ENCODE measurements at regions not wholly inside any gene's neighbourhood (a gene's known extent, or its start where the extent isn't known, plus 50 kb on each side); places are given as distances from the start of the nearest gene placed in this dataset.

DNA sequence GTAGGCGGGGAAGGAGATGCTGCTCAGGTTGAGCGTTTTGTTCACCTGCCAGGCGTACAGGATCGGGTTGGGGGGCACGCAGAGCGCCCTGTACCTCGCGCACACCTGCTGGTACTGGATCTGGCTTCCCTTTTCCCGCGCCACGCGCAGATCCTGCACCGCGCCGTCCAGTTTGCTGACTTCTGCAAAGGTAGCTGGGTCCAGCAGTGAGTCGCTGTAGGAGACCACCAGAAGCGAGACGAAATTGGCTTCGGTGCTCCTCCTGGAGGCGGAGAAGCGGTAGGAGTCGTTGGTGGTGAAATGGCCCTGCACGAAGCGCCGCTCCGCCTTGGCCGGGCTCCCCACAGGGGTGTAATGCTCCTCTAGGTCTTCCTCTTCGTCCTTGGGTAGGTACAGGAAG is 90.7 kb upstream of the RAB18 start:
- H3K36me3 ChIP-seq: no peaks in the 10 kb centered on the region
- TF ChIP-seq, protein P1, sequence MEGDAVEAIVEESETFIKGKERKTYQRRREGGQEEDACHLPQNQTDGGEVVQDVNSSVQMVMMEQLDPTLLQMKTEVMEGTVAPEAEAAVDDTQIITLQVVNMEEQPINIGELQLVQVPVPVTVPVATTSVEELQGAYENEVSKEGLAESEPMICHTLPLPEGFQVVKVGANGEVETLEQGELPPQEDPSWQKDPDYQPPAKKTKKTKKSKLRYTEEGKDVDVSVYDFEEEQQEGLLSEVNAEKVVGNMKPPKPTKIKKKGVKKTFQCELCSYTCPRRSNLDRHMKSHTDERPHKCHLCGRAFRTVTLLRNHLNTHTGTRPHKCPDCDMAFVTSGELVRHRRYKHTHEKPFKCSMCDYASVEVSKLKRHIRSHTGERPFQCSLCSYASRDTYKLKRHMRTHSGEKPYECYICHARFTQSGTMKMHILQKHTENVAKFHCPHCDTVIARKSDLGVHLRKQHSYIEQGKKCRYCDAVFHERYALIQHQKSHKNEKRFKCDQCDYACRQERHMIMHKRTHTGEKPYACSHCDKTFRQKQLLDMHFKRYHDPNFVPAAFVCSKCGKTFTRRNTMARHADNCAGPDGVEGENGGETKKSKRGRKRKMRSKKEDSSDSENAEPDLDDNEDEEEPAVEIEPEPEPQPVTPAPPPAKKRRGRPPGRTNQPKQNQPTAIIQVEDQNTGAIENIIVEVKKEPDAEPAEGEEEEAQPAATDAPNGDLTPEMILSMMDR (IDR thresholded peaks at IDR 0.05): no peak
- H3K4me1 ChIP-seq: no peaks in the 10 kb centered on the region
- H3K4me3 ChIP-seq: no peak overlapping the region
- ATAC-seq (no peak), DNase-seq (no peak)
- no peak overlapping the region for H3K27ac ChIP-seq
- peaks cover 14% of the 10 kb centered on the region for H3K27me3 ChIP-seq (ENCODE audit: low read depth)
- no peaks in the 10 kb centered on the region for H3K9me3 ChIP-seq
- intact Hi-C loops (cut with DNase I): no loop called here

DNA sequence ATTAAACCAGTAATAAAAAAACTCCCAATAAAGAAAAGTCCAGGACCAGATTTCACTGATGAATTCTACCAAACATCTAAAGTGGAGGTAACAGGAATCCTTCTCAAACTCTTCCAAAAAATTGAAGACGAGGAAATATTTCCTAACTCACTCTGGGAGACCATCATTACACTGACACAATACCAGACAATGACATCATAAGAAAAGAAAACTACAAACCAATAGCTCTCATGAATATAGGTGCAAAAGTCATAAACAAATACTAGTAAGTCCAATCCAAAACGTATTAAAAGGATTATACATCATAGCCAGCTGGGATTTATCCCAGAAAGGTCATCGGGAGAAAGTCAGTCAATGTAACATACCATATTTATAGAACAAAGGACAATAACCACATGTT is 94.0 kb upstream of the RAB18 start:
- H3K27me3 ChIP-seq (ENCODE audit: low read depth): peaks cover 14% of the 10 kb centered on the region
- no peaks in the 10 kb centered on the region for H3K36me3 ChIP-seq
- ATAC-seq: no peak
- no peaks in the 10 kb centered on the region for H3K9me3 ChIP-seq
- H3K4me3 ChIP-seq: no peak overlapping the region
- H3K27ac ChIP-seq: no peak overlapping the region
- DNase-seq: no peak
- intact Hi-C loops (cut with DNase I): no loop called here
- H3K4me1 ChIP-seq: no peaks in the 10 kb centered on the region
- TF ChIP-seq, protein P1 (IDR thresholded peaks at IDR 0.05): no peak

DNA sequence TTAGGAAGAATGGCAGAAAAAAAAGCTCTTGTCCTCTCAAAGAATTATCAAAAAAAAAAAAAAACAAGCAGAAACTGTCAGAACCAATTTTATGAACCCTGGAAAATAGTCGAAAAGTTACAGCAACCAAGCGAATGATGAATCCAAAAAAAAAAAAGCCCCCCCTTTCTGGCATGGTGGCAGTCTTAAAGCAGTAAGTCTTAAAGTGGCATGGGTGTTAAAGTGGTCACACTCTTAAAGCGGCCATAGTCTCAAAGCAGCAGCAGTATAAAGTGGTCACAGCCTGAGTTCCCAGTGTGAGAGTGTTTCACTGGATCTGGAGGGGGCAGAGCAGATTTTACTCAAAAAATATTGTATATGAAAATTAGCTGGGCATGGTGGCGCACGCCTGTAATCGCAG is 96.8 kb upstream of the RAB18 start:
- Histone ChIP-seq H3K27ac (no peak overlapping the region), H3K9me3 (no peaks in the 10 kb centered on the region), H3K4me1 (no peaks in the 10 kb centered on the region), H3K4me3 (no peak overlapping the region), H3K27me3 (ENCODE audit: low read depth) (no peaks in the 10 kb centered on the region), H3K36me3 (no peaks in the 10 kb centered on the region)
- intact Hi-C loops (cut with DNase I): no loop called here
- ATAC-seq (no peak), DNase-seq (no peak)
- TF ChIP-seq, protein P1 (IDR thresholded peaks at IDR 0.05): no peak

DNA sequence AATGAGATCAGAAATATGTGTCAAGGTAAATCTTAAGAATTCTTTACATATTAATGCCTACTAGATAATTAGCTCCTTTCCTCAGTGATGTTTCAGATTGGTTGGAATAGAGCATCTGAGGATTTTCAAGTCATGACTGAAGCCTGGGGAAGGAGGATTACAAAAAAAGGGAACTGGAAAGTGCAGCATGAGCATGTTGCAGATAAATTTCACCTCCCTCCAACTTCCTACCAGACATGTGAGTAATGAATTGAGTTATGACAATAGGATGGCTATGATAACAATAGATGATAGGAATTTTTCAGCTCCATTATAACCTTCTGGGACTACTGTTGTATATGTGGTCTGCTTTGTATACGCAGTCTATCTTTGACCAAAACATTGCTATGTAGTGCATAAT is 104.2 kb upstream of the RAB18 start:
- Histone ChIP-seq H3K4me1 (no peaks in the 10 kb centered on the region), H3K4me3 (no peak overlapping the region), H3K27ac (no peak overlapping the region), H3K9me3 (no peaks in the 10 kb centered on the region), H3K27me3 (ENCODE audit: low read depth) (no peaks in the 10 kb centered on the region), H3K36me3 (no peaks in the 10 kb centered on the region)
- intact Hi-C loops (cut with DNase I): no loop called here
- TF ChIP-seq, protein P1 (IDR thresholded peaks at IDR 0.05): no peak
- ATAC-seq (no peak), DNase-seq (no peak)

DNA sequence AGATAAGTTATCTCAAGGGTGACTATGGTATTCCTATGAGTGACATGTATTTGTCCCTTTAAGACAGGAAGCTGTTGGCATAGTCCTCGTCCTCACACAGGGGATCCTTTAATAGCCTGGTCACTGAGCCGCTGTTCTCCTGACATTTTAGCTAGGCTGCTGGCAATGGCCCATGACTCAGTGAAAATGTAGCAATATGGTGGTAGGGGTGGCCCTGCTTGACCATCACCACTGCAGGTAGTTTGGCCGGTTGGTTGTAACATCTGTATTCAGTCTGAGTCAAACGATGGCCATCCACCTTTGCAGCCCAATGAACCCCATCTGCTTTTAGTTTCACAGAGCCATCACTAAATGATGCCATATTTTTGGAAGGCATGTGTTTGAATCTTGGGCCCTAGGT is 110.1 kb upstream of the RAB18 start:
- no peaks in the 10 kb centered on the region for H3K9me3 ChIP-seq
- no peak overlapping the region for H3K27ac ChIP-seq
- DNase-seq: no peak
- TF ChIP-seq, protein P1 (IDR thresholded peaks at IDR 0.05): no peak
- no peaks in the 10 kb centered on the region for H3K36me3 ChIP-seq
- H3K4me1 ChIP-seq: no peaks in the 10 kb centered on the region
- no peak overlapping the region for H3K4me3 ChIP-seq
- ATAC-seq: no peak
- H3K27me3 ChIP-seq (ENCODE audit: low read depth): no peaks in the 10 kb centered on the region
- intact Hi-C loops (cut with DNase I): no loop called here

DNA sequence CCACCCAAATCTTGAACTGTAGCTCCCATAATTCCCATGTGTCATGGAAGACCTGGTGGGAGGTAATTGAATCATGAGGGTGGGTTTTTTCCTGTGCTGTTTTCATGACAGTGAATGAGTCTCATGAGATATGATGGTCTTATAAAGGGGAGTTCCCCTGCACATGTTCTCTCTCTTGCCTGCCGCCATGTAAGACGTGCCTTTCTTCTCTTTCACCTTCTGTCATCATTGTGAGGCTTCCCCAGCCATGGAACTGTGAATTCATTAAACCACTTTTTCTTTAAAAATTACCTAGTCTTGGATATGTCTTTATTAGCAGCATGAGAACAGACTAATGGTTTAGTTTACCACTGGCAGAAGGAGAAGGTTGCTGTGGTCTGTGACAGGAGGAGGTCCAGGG is 111.5 kb upstream of the RAB18 start:
- H3K4me3 ChIP-seq: no peak overlapping the region
- intact Hi-C loops (cut with DNase I): no loop called here
- H3K27me3 ChIP-seq (ENCODE audit: low read depth): no peaks in the 10 kb centered on the region
- no peaks in the 10 kb centered on the region for H3K4me1 ChIP-seq
- no peaks in the 10 kb centered on the region for H3K9me3 ChIP-seq
- DNase-seq (no peak), ATAC-seq (no peak)
- no peak overlapping the region for H3K27ac ChIP-seq
- TF ChIP-seq, protein P1 (IDR thresholded peaks at IDR 0.05): no peak
- no peaks in the 10 kb centered on the region for H3K36me3 ChIP-seq
